ENCODE measurements at regions not wholly inside any gene's neighbourhood (a gene's known extent, or its start where the extent isn't known, plus 50 kb on each side); places are given as distances from the start of the nearest gene placed in this dataset.

- DNase-seq, result peak; percentile 38
Observed at GRCh38 chr5:145345511-145346287, 489.4 kb downstream of the PRELID2 start.

DNA sequence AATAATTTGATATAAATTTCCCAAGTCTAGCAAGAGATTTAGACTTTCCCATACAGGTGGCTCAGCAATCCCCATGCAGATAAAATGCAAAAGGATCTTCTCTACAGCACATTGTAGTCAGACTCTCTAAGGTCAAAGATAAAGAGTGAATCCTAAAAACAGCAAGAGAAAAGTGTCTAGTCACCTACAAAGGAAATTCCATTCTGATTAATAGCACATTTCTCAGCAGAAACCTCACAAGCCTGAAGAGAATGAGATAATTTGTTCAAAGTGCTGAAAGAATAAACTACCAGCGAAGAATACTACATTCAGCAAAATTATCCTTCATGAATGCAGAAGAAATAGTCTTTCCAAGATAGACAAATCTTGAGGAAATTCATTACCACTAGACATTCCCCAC lies 493.3 kb downstream of the PRELID2 start:
- DNase-seq, result no peak

DNA sequence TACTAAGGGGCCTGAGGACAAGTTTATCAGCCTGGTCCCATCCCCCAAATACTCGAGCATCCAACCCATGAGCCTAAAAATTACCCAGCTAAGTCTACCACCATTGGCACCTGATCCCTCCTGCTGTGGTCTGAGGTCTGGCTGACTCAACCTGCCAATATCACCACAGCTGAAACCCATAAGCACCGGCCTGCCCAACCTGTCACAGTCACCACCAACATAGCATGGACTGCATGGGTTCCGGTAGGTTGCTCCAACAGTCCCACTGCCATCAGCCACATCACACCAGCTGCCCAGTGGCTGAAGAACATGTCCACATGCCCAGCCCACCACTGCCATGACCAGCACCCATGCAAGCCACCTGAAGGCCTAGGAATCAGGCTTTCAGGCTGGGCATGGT lies 495.0 kb downstream of the PRELID2 start:
- DNase-seq, result no peak

DNA sequence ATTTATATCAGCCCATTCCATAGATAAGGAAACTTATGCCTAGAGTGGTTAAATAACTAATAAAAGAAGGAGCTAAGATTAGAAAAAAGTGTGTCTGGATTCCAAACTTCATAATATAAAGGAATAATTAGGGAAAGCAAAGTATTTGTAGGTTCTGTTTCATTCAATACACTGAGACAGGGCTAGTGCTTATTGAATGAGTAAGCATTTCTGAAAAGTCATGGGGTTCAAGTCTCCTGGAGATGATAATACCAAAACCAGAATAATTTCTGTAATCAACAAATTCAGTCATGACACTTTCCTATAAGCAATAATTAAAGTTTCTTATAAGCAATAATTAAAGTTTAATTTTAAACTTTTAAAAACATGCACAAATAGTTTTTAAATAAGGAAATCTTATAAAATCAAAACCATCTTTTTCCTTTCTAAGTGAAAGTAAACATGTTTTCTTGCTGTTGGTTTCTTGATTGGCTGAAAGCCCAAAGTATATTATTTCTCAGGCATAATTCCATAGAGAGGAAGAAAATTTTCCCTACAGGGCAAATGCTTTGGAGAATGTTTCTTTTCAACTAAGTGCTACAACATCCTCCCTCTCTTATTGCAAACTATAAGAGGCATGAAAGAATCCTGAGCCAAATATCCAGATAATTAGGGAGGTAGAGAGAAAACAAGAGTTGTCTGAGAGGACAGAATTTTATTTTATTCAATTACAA lies 510.2 kb downstream of the PRELID2 start:
- no peak for DNase-seq

- no peak for DNase-seq
Observed at GRCh38 chr5:145324101-145324500, 511.0 kb downstream of the PRELID2 start.

DNA sequence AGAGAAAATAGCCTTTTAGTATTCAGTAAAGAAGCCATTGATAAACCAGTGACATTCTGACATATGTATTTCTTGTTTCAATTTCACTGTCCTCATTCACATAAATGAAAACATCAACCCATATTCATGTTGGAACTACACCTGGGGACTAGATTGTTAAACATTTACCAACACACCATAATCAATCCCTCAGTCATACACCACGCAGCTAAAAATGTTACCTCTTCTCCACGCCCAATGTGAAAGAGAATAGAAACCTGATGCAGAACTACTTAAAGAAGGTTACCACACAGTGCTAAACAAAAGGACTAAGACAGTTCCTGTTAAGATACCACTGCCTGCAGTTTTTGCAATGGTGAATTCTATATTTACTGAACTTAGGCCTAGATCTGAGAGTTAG lies 518.9 kb downstream of the PRELID2 start:
- no peak for DNase-seq

DNA sequence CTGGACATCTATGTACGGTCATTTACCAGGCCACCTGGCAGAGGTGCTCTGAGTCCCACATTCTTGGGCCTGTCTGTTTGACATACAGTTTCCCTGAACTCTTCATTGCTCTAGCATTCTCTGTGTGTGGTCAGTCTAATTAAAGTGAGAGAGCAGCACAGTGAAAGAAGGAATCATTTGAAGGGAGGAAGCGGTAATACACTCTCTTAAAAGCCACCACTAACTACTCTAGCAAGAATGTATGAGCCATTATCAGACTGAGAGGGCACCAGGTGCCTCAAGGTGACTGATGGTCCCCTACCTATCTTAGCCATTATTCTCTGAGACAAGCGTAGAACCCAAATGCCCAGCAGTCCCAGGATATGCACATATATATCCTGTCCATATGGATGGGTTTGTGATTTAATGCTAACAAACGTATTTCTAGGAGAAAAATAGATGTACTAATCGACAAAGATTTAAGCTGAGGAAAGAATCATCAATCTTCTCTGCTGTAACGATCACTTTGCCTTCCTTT lies 527.2 kb downstream of the PRELID2 start:
- DNase-seq, result no peak

DNA sequence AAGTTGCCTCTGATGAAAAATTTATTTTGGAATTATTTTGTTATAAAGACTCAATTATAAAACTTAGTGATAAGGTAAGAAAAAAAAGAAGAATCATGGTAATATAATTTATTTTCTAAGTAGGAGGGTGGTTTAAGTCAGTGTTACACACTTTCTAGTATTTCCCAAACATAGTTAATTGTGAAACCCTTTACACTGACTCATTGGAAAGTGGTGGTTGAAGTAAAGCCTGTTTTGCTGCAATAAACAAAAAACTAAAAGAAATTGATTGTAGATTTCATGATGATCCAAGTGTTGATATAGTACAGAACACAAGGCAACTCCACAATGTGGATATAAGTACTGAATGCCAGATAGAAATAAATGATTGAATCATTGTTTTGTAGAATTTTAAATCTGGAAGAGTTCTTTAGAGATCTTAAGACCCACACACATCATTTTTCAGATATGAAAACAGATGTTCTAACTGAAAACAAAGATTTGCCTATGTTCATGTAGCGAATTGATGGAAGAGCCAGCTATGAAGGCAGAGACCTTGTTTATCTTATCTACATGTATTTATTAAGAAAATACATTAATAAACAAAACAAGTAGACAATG lies 539.8 kb downstream of the PRELID2 start:
- DNase-seq, result no peak

- DNase-seq, result no peak
Observed at GRCh38 chr5:145294331-145294730, 540.8 kb downstream of the PRELID2 start.

DNA sequence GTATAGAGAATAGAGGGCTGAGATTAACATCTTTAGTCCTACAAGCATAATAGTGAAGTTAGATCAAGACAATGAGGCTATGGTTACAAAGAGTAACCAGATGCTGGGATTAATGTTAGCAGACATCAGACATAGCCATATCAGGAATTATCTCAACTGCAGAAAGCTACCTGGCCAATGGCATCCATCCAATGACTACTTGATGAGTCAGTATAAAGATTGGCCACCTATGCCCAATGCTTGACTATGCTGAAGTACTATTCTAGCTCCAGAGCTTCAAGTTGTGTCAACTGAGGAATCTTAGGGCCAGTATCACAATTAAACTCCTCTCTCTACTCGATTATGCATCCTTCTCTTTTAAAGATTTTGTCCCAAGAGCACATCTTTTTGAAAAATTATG lies 541.4 kb downstream of the PRELID2 start:
- no peak for DNase-seq

GRCh38 chr5:145292278-145292677 lies 542.9 kb downstream of the PRELID2 start:
- DNase-seq, result no peak

- DNase-seq, result no peak
Observed at GRCh38 chr5:145283141-145283810, 551.9 kb downstream of the PRELID2 start.

DNA sequence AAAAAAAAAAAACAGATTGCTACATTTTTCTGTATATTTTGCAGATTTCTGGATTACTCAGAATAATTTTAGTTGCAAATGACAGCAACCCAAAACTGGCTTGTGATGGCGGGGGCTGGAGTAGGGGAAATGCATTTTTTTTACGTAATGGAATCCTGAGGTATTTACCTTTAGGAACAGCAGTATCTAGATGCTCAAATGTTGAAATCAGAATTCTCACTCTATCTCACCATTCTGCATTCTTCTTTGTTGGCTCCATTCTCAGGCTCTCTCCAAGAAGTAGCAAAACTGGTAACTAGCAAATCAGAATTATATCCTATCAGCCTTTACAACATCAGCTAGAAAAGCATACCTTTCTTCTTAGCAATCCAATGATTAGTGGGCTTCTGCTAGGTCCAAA lies 554.3 kb downstream of the PRELID2 start:
- no peak for DNase-seq

DNA sequence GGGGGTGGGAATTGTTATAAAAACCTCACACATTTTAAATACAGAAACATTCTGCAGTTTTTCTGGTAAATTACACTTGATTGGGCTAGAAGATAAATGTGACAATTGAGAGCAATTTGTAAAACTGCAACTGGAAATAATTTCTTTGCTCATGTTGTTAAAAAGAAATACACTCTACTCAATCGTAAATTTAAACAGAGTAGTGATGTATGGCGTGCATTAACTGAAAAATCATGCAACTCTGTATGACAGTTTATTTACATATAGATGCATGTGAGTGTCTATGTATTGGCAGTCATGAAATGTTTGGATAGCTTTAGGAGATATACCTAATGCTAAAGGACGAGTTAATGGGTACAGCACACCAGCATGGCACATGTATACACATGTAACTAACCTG lies 554.9 kb downstream of the PRELID2 start:
- DNase-seq, result no peak

DNA sequence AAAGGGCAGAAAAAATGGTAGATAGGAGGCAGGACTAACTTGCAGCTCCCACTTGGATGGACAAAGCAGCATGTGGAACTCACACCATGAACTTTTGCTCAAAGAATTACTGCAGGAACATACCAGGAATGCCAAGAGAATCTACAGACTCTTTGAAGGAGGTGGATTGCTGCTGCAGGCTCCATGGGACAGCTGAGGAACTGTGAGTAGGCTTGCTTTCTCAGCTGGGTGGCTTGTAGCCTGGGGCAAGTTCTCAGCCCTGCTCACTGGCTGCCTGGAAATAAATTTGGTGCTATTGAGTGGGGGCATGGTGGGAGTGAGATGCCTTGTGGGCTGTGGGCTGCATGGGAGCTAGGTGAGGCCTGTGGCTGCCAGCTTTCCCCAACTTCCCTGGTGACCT lies 574.5 kb downstream of the PRELID2 start:
- no peak for DNase-seq

- DNase-seq, result no peak
Observed at GRCh38 chr5:145247745-145248040, 587.4 kb downstream of the PRELID2 start.

- DNase-seq, result no peak
Observed at GRCh38 chr5:145246961-145247744, 588.0 kb downstream of the PRELID2 start.

DNA sequence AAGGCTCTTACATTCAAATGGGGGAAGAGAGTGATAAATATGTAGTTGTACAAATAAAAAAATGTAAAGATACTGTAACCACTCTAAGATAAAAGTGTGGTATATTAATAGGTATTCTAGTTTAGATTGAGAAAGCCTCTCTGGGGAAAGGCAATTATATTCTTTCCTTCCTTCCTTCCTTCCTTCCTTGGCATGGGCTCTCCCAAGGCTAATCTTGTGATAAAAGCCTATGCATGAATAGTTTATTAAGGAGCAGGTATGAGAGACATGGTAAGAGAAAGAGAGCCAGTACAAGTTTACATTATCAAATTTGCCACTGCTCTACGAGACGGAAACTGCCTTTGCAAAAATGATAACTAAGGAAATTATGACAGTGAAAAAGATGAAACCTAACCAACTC lies 588.8 kb downstream of the PRELID2 start:
- DNase-seq, result no peak

DNA sequence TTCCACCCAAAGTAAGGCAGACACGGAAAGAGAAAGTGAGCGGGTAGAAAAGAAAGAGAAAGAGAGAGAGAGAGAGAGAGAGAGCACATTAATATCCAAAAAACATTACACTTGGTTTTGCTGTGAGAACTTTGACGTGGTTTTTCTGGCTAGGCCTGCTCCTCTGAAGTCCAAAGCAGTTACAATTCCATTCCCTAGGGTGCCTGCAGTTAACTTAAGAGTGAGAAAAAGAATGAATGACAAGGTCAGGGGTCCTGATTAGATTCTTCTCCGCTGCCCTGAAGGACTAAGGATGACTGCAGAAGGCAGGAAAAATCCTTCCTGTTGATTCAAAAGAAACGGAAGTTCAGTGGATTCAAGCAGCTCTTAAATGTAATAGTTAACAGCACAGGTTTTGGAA lies 589.8 kb downstream of the PRELID2 start:
- no peak for DNase-seq

DNA sequence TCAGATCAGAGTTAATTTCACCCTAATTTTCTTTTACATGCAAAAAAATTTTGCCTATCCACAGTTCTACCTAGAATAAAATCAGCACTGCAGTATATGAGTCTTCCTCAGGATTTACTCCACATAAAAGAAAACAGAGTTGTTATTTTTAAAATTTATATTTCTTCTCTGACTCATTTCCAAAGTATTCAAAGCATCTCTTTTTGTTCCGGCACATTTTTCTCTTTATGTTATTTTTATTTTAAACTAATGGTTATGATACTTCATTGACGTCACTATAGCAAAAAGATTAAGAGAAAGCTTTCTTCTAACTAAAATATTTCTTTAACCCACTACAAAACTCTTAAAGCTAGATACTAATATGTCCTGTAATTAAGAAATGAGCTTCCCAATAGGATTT lies 590.4 kb downstream of the PRELID2 start:
- peak; percentile 46 for DNase-seq

- DNase-seq, result no peak
Observed at GRCh38 chr5:145244251-145244650, 590.9 kb downstream of the PRELID2 start.

GRCh38 chr5:145243016-145243415 lies 592.1 kb downstream of the PRELID2 start:
- DNase-seq, result no peak

GRCh38 chr5:145242551-145242950 lies 592.6 kb downstream of the PRELID2 start:
- DNase-seq, result no peak
